GM18519 (cell line): ENCODE measurements at regions not wholly inside any gene's neighbourhood (a gene's known extent, or its start where the extent isn't known, plus 50 kb on each side); places are given as distances from the start of the nearest gene placed in this dataset.

Experiments used
- ATAC-seq: cut with Tn5 transposase; IDR thresholded peaks from one replicate; pipeline ENCODE4 v1.9.1; 2021; ENCODE audit warnings: mild to moderate bottlenecking, moderate library complexity; ENCODE audit not compliant: unreplicated experiment, low FRiP score

DNA sequence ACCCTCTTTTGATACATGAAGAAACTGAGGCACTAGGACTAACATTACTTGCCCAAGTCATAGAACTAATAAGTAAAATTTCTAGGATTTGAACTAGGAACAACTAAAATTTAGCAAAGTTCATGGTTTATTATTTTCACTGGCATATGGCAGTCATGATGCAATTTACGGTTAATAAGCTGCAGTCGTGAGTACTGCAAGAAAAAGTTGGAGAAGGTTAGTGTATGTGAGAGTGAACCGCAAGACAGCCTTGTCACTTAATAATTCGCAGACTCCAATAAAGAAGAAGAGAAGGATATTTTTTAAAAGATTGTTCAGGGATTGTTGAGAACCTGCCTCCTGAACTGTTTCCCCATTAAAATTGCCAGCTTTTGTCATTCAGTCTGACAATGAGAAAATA, 663.4 kb upstream of the TENM4 start:
- no peak for ATAC-seq

DNA sequence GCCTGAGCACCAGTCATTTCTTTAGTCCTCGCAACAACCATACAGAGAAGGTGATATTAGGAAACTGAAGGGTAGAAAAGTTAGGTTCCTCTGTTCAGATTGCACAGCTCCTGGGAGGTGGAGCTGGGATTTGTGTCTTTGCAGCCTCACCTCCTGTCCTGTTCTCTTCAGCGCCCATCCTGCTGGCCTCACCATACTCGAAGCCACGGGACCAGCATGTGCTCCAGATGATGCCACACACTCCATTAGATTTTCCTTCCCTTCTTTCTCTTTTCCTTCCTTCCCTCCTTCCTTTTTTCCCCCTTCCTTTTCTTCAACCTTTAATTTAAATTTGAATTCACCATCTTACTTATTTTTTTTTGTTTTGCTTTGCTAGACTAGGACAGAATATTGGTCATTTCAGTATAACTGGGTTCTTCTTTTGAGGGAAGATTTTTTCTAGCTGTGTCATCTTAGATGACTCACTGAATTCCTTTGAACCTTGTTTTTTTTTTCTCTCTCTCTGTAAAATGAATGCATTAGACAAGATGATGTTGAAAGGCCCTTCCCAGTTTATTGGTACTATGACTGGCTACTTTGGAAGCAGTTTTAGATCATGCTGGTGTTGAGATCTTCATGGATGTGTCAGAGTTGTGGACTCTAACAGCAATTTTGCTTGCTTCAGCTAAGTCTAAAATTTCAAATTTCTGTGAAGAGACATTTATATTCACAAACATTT, 662.5 kb upstream of the TENM4 start:
- ATAC-seq, result no peak

DNA sequence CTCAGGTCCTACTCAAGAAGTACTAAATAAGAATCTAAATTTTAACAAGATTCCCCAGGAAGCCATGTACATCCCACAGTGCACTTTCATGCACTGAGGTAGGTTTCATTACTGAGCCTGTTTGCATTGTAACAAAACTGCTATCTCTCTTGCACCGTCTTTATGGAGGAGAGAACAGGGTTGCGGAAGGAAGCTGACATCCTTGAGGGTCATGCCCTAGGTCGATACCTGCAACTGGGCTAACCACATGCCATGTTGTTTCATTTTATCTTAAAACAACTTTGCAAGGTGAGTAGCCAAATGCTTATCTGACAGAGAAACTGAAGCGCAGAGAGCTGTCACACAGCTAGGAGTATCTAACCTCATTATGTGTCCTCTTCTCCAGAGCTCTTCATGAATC, 656.3 kb upstream of the TENM4 start:
- ATAC-seq, result no peak

DNA sequence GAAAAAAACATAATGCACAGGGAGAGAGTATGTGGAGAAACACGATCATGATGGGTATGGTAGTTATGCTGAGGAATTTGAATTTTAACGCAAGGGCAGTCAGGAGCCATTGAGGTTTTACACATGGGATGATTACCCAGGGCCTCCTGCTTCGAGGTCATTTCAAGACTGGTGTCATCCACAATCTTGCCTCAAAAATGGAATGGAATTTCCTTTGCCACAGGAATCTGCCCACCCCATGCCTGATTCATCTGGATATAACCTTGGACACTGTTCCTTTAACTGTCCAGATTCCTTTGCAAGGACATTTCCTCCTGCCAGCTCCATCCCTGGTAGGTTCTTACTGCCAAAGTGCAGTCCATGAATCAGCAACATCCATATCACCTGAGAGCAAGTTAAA, 655.9 kb upstream of the TENM4 start:
- ATAC-seq, result no peak

DNA sequence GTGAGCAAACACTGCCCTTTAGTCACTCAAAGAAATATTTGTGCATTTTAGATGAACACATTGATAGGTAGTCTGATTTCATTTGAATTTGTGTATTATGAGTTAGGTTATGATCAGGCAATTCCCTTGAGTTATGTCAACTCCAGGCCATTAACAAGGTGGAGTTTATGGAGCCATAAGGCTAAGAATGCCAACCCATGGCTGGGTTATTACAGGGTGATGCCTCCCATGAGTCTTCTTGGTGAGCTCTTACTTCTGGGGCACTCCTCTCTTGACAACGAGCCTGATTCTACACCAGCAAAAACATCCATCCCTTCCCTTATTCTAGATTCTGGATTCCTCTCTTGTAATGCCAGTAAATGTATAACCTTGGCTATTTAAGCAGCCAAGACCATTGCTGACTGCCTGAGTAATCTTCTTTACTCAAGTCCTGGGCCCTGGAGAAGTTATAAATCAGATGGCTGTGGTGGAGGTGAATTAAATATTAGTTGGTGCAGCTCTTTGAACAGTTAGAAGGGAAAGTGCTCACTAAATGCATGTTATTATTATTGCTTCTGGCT, 645.7 kb upstream of the TENM4 start:
- ATAC-seq, result no peak

DNA sequence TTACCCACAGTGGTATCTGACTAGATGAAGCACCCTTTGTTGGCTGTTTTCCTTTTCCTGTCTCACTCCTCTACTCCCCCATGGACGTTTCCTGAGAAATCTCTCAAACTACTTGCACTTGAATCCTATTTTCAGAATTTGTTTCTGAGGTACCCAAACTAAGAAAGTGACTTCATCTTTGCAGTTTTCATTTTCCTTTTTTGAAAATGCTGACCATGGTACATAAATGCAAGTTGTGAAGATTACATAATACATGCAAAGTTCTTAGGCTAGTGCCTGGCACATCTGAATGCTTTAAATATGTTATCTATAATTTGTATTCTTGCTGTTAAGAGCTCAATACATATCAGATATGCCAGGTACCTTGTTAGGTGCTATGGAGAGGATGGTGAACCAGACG, 644.7 kb upstream of the TENM4 start:
- no peak for ATAC-seq

DNA sequence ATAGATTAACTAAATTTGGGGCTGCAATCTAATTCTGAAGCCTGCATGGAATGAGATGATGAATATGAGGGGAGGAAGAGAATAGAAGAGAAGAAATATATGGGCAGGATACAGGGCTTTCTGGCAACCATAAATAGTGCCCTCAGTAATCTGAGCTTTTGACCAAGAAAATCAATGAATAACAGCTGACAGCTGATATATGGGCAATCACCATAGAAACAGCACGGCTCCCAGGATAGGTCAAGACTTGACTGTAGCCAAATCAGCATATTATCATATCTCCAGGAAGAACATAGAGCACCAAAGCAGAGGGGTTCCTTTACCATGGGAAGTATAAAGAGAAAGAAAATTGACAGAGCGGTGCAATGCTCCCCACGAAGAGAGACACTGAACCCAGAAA, 643.8 kb upstream of the TENM4 start:
- no peak for ATAC-seq

DNA sequence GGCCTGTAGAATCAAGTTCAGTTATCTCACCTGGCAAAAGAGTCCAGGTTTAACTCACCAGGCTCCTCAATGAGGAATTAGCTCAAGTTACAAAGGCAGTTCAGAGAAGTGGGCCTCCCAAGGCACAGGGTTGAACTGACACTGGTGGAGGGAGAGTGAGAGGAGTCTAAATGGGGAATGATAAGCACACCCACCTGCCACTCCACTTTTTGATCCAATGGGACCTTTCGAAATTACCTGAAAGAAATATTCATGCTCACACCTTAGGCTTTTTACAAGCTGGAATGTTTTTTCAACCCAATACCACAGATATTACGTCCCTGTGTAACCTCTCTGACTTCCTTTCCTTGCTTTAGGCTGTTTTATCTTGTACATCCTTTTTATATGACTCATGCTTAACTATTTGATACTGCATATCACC, 642.7 kb upstream of the TENM4 start:
- no peak for ATAC-seq

DNA sequence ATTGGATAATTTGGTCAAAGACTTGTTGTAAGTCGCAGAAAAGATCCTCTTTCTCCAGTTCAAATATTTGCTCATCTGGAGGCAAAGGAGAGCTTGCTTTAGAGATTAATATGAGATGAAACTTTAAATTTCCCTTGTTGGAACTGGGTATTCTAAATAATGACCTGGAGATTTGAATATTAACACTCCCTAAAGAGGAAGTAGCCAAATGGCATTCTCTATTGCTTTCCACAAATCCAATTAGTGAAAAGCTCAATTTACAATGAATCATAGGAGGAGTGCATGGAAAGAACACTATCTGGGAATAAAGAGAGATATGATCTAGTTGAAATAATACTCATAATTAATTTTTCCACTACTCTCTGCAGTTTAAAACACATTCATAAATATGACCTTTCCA, 641.6 kb upstream of the TENM4 start:
- ATAC-seq, result no peak

DNA sequence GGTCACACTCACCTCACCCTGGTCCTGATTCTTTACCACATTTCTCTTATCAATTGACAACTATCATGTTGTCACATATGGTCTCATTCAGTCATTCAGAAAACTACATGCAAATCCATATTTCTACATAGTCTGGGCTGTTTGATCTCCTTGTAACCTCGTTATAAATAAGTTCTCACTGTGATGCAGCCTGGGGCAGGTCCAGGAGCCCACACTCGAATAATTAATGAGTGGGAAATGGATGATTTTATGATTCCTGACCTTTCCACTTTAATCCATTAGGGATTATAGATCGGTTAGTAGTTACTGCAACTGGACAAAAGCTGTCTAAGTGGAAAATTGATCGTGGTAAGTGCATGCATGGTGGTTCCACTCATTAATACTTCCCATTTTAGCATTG, 636.3 kb upstream of the TENM4 start:
- no peak for ATAC-seq

DNA sequence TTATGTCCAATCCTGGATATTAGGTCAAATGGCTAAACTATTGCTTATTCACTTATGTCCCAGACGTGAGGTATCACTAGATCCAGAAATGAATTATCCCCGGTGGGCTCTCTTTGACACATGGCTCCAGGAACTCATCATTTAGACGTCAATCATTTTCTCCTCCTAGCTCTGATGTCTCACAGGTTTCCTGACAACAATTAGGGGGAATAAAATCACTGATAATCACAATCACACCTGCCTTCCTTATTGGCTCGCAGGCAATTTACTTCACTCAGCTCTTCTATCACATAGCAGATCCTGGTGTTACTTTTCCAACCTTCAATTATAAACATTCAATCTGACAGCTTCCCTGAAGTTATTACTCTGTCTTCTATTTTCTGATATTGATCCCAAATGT, 634.0 kb upstream of the TENM4 start:
- ATAC-seq, result no peak

DNA sequence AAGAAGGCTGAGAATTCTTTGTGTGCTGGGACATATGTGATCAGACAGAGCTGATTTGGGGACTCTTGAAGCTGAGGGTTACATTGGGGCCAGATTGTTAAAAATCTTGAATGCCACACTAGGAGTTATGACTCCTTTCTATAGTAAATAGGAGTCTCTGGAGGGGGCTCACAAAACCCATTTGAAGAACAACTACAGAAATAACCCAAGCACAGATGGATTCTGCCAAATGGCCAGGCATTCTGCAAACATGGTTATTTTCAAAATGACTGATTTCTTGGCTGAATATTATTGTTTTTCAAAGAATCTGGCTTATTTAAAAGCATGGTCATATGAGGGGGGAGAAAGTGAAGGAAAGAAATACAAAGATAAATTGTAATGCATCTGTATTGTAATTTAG, 625.5 kb upstream of the TENM4 start:
- ATAC-seq, result no peak

DNA sequence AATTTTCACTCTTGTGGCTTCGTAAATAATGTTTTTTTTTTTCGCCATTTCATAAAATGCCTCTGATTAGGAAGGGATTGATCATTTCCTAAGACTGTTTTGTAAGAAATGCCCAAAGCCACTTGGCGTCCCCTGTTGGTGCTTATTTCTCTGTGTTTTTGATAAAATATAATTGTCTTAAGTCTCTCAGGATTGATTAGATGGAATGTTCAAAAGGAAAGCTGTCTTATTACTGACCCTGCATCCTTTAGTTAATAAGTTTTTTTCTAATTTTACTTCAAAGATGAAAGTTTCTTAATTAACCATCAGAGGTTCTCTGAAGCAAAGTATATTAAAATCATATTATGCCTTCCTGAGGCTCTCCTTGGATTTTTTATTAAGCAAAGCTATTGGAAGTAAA, 624.3 kb upstream of the TENM4 start:
- no peak for ATAC-seq

DNA sequence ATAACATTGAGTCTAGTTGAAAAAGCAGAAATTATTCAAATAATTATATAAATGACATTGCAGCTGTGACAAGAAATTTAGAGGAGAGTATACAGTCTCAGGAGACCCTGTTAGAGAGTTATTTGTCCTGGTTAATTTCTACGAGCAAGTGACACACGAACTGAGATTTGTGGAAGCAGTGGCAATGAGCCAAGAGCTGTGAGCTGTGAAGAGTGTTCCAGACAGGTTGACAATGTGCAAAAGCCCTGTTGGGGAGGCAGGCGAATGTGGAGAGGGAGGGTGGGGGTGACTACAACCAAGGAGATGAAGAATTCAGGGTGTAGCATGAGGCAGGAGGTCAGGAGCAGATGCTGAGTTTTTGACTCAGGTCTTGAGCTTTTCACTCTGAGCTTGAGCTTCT, 620.2 kb upstream of the TENM4 start:
- no peak for ATAC-seq

DNA sequence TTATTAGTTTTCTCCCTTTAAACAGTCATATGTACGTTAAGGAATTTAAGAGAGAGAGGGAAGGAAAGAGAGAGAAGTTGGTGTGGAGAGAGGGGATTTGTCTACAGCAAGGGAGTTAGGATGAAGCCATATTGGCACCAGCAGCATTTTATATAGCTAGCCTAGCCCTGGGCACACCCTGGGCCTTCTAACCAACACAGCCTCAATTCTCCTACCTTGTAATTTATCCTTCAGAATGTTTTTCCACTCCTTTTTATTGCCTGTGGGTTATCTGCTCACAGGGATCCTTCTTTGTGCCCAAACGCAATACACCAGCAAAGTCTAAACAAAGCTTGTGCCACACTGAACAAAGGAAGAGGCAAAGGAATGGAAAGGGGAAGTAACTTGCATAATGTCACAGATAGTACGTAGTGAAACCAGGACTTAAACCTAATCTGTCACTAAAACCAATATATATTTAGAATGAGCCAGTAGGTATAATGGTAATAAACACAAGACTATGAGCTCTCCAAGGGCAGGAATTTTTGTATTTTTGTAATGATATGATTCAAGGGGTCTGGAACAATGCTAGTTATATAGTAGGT, 613.8 kb upstream of the TENM4 start:
- no peak for ATAC-seq

DNA sequence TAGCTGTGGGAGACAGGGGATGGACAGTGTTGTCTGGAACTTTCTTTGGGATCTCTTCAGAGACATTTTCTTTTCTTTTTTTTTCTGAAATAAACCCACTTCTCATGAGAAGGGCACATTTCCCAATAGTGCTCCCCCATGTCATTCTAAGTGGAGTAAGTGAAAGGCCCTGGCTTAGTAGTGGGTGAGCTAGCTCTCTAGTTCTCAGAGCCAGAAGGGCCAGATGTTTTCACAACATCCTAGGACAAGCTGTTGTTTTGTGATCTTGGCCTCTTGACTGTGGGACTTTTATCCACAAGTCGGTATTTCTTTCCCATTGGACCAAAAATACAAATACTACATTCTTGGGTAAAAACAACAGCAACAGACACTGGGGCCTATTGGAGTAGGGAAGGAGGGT, 607.7 kb upstream of the TENM4 start:
- ATAC-seq, result no peak

DNA sequence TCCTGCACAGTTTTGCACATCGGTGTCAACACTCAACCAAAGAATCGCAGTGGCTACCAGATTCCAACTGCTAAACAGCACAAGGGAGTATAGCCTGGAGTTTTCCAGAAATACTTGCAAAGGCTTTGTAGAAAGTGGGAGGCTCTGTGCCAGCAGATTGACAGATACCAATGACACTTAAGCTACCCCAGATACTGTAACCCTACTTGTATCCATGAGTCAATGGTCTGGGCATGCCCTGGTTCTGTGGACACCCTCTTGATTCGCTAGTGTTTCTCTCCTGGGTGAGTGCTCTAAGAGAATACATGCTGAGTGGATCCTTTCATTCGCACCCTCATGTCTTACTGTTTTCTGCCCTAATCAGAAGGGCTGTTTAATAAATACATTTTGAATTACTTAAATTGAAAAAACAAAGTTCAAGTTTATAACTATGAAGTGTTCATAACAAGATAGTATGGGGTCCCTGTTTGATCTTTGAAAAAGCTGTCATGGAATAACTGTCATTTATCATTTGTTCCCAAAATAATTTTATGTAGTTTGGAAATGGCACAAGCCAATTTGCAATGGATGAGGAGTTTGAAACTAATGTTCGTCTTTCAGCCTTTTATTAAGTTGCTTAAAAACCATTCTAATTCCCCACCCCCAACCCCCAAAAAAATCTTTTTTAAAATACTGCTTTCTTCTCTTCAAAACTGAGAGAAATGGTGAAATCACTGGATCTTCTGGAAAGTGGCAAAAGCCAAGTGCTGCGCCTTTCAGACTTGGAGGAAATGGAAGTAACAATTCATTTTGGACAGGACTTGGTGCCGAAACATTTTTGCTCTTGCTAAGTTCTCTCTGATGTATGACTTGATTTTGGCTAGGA, 600.5 kb upstream of the TENM4 start:
- no peak for ATAC-seq

DNA sequence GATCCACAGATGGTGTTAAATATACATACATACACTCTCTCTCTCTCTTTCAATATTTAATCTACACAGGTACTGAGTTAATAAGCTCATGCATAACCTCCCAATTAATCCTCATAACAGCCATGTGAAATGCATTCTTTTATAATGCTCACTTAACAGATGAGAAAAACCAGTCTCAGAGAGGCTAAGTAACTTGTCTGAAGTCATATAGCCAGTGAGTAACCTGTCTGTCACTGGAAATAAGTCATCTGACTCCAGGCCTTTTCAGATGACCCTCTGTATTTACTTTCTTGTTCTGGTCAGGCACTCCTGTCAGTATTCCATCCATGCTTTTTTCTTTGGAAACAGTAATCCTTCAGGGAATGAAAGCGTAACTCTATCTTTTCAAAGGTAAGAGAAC, 594.0 kb upstream of the TENM4 start:
- no peak for ATAC-seq

DNA sequence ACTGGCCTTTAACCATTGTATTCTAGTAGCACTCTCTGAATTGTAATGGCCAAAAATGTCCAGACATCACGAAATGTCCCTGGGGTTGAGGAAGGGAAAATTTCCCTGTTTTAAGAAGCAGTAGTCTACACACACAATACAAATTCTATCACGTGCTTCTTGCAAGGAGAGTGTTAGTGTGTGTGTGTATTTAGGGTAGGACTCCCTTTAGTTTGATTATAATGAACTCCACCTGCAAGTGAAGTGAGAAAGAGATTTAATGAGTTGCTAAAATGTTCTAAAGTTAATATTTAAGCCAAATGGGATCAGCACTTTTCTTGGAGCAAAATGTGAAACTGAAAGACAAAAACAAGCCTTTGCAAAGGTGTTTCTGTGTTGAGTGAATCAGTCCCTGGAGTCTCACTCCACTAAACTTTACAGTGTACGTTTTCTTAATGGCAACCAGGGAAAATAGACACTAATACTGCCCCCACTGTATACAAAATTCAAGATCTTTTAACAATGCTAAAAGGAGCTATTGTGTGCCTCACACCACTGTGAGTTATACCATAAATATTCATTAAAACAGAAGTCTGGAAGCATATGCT, 590.3 kb upstream of the TENM4 start:
- ATAC-seq, result no peak

DNA sequence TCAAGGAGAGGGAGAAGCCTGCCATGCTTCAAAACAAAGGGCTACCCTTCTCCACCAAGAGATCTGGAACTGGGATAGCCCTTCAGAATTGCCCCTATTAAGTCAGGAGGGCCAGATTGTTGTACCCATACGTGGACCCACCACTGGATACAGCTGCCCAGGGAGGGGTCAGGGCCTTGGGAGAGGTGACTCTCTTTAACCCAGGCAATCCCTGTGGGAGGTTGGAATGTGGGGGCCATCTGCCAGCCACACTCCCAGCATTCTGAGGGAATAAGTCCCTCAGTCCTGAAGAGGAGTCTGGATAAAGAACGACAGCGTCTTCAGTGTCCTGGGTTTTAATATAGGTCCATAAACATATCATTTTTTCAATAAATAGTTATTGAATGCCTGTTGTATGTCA, 588.2 kb upstream of the TENM4 start:
- ATAC-seq, result no peak

DNA sequence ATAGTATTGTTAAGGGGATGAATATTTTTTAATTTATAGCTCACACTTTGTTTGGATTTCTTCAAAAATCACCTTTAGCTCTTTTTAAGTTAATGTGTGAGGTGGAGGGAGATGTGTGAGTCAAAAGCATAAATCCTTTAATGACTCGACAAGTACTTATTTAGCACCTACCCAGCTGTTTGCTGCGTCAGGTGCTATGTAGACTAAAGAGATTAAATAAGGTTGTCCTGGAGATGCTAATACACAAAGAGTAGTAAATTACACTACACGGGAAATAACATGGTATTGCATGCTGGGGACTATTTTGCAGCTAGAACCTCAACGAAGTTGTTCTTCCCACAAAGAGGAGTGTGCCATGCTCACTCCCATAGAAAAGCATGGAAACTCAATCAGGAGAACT, 583.3 kb upstream of the TENM4 start:
- no peak for ATAC-seq
